HFF-Myc (cell line): ENCODE measurements at regions not wholly inside any gene's neighbourhood (a gene's known extent, or its start where the extent isn't known, plus 50 kb on each side); places are given as distances from the start of the nearest gene placed in this dataset.

Source experiments
- DNase-seq: peaks from one replicate; pipeline ENCODE4 v3.0.0-alpha.2; 2011; ENCODE audit warnings: low read depth; ENCODE audit errors: extremely low read depth
- H3K4me3 ChIP-seq: replicated peaks from 2 replicates; pipeline ENCODE4 v1.5.1; 2011; ENCODE audit warnings: low read depth, mild to moderate bottlenecking, control low read depth, low read length
- TF ChIP-seq, protein P1 (sequence below): IDR thresholded peaks from 2 replicates; pipeline ENCODE4 v1.5.1; 2012; ENCODE audit warnings: mild to moderate bottlenecking, low read depth, low read length, control low read depth; ENCODE audit errors: missing control alignments

DNA sequence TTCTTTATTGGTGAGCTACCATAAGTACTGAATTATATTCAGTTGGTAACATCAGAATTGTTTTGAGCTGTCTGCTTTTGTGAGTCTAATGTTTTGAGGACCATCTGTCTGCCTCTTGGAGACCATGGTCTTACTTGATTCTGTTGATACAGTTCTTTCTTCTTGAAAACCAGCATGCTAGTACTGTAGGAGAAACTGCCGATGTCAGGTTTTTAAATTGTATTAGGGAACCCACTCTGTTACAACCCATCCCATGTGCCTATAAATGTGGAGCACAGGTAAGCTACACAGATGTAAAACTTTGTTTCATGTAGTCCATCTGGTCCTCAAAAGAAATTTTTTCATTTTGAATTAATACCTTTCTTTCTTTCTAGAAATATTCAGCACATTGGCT lies 103.4 kb upstream of the DMRTA1 start:
- TF ChIP-seq, protein P1, sequence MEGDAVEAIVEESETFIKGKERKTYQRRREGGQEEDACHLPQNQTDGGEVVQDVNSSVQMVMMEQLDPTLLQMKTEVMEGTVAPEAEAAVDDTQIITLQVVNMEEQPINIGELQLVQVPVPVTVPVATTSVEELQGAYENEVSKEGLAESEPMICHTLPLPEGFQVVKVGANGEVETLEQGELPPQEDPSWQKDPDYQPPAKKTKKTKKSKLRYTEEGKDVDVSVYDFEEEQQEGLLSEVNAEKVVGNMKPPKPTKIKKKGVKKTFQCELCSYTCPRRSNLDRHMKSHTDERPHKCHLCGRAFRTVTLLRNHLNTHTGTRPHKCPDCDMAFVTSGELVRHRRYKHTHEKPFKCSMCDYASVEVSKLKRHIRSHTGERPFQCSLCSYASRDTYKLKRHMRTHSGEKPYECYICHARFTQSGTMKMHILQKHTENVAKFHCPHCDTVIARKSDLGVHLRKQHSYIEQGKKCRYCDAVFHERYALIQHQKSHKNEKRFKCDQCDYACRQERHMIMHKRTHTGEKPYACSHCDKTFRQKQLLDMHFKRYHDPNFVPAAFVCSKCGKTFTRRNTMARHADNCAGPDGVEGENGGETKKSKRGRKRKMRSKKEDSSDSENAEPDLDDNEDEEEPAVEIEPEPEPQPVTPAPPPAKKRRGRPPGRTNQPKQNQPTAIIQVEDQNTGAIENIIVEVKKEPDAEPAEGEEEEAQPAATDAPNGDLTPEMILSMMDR = no peak
- DNase-seq = no peak
- no peak overlapping the region for H3K4me3 ChIP-seq

DNA sequence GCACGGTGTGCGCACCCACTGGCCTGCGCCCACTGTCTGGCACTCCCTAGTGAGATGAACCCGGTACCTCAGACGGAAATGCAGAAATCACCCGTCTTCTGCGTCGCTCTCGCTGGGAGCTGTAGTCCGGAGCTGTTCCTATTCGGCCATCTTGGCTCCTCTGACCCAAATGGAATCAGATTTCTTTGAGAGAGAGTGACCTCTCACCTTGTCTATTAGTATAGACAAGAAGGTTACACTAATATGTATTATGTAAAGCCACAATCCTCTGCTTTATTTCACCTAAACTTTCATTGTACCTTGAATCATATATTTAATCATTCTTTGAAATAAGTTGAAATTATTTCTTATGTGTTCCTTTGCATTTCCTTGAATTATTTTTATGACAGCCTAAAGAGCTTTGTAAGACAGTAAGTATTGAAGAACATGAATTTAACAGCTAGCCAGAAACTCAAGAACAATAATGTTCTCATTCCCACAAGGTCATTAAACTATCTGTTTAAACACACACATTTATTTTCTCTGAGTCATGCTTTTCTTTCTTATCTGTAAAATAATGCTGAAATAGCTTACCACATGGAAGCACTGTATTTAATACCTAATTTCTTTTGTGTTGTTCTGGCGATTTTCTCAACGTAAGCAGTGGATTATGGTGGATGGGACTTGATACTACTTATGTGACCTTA lies 91.8 kb upstream of the DMRTA1 start:
- DNase-seq = no peak
- H3K4me3 ChIP-seq = no peak overlapping the region
- TF ChIP-seq, protein P1 = no peak

- DNase-seq = no peak
- no peak overlapping the region for H3K4me3 ChIP-seq
- TF ChIP-seq, protein P1 = no peak
Measured at GRCh38 chr9:22356985-22357384, 89.6 kb upstream of the DMRTA1 start.

- H3K4me3 ChIP-seq = no peak overlapping the region
- no peak for DNase-seq
- TF ChIP-seq, protein P1 = no peak
Measured at GRCh38 chr9:22363421-22363887, 83.2 kb upstream of the DMRTA1 start.

DNA sequence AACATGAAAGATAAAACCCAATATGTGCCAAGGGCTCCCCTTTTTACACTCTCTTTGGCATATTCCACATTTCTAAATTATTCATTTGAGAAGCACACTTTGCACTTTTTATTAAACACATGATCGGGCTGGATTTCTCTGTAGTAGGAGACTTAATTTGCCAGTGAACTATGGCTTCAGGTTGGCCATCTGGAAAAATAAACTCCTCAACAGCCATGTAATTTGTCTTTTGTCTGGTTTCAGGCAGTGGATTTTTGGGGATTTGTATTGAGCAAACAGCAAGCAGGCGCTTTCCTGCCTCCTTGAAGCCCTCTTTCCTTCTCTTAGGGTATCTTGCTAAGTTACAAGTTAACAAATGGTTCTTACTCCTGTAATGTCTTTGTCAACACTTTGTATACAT lies 73.0 kb upstream of the DMRTA1 start:
- H3K4me3 ChIP-seq = no peak overlapping the region
- DNase-seq = no peak
- TF ChIP-seq, protein P1 = no peak

DNA sequence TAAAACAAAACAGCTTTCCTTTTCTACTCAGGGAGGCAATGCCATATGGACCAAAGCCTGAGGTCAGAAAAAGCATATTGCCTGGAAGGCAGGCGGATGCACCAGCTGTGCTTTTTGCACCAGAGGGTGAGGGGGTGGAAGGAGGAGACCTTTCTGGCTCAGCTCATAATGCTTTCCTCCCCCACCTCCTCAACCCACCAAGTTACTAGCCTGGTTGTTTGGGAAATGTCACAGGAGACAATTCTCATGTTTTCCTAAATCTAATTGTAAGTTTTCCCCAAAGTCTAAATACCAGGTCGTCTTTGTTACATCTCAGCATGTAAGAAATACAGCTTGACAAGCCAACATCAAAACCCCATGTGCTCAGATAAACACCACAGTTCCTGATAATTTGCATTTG lies 72.6 kb upstream of the DMRTA1 start:
- no peak overlapping the region for H3K4me3 ChIP-seq
- TF ChIP-seq, protein P1 = no peak
- no peak for DNase-seq

DNA sequence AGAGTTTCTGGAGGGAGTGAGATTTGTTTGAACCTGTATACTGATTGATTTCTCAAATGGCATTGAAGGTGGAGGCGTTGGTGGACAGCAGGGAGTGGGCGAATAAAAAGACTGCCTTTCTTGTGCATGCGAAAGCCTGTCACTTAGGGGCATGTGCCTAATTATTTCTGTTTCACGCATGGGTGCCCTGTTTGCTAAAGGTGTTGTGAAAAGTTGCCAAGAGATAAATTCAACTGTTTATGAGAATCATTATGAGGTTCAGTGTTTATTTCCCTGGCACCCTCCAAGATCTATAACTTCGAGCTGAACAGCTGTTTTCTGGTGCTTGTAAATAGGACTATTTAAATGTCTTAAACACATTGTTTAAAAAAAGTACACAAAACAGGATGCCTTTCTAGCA lies 67.4 kb upstream of the DMRTA1 start:
- H3K4me3 ChIP-seq = no peak overlapping the region
- TF ChIP-seq, protein P1 = no peak
- DNase-seq = no peak
